Brain microvascular endothelial cell (primary cell): ENCODE measurements at regions not wholly inside any gene's neighbourhood (a gene's known extent, or its start where the extent isn't known, plus 50 kb on each side); places are given as distances from the start of the nearest gene placed in this dataset.

ENCODE experiments used
- DNase-seq: peaks from one replicate; pipeline ENCODE4 v3.0.0-alpha.2; 2020
- H3K27ac ChIP-seq: fragments of 250-450 bp; sonication (Bioruptor Pico); 2 replicates; pipeline ENCODE4 v1.5.1; 2020; ENCODE audit warnings: mild to moderate bottlenecking, moderate library complexity
- H3K27me3 ChIP-seq: fragments of 250-450 bp; sonication (Bioruptor Pico); replicated peaks from 2 replicates; pipeline ENCODE4 v1.5.1; 2020; ENCODE audit warnings: mild to moderate bottlenecking
- H3K36me3 ChIP-seq: fragments of 250-450 bp; sonication (Bioruptor Pico); replicated peaks from 2 replicates; pipeline ENCODE4 v1.5.1; 2020; ENCODE audit warnings: mild to moderate bottlenecking
- H3K4me3 ChIP-seq: 2 replicates; pipeline ENCODE4 v1.5.1; 2011; ENCODE audit warnings: low read depth, mild to moderate bottlenecking, control low read depth, low read length, moderate library complexity
- CTCF ChIP-seq: IDR thresholded peaks from 2 replicates; pipeline ENCODE4 v1.5.1; 2011; ENCODE audit warnings: low read depth, mild to moderate bottlenecking, moderate library complexity, low read length, control low read depth, inconsistent platforms; ENCODE audit errors: missing control alignments
- in situ Hi-C: cut with HindIII; loops from 2 replicates; pipeline ENCODE4 v1.10.0; 2017; ENCODE audit warnings: low sequenced_read_pairs, low pct_ligation_motif_present

GRCh38 chr14:62118461-62118860, 356.2 kb downstream of the SNAPC1 start:
- in situ Hi-C loops, result loop anchor here (25.0 kb wide), 1 partner anchor 206 kb away; no protein-coding TSS in a partner anchor
- DNase-seq, result no peak
- Histone ChIP-seq H3K27ac (no peak overlapping the region), H3K4me3 (no peak overlapping the region), H3K27me3 (peaks cover 6% of the 10 kb centered on the region), H3K36me3 (no peaks in the 10 kb centered on the region)
- no peak for TF ChIP-seq CTCF

- in situ Hi-C loops, result loop anchor here (25.0 kb wide), 1 partner anchor 207 kb away; no protein-coding TSS in a partner anchor
- Histone ChIP-seq H3K27ac (no peak overlapping the region), H3K4me3 (no peak overlapping the region), H3K27me3 (peaks cover 6% of the 10 kb centered on the region), H3K36me3 (no peaks in the 10 kb centered on the region)
- DNase-seq, result no peak
- TF ChIP-seq CTCF, result no peak
These were observed 356.7 kb downstream of the SNAPC1 start for GRCh38 chr14:62118871-62119270.

- no peak for TF ChIP-seq CTCF
- Histone ChIP-seq H3K27ac (no peak overlapping the region), H3K27me3 (no peaks in the 10 kb centered on the region), H3K4me3 (no peak overlapping the region), H3K36me3 (no peaks in the 10 kb centered on the region)
- no peak for DNase-seq
- in situ Hi-C loops, result loop anchor here (25.0 kb wide), 1 partner anchor 212 kb away; no protein-coding TSS in a partner anchor
These were observed 361.7 kb downstream of the SNAPC1 start for GRCh38 chr14:62123961-62124360.

- H3K27me3 ChIP-seq, result no peaks in the 10 kb centered on the region
- no peak overlapping the region for H3K4me3 ChIP-seq
- DNase-seq, result no peak
- in situ Hi-C loops, result no loop called here
- no peak overlapping the region for H3K27ac ChIP-seq
- no peaks in the 10 kb centered on the region for H3K36me3 ChIP-seq
- TF ChIP-seq CTCF, result no peak
These were observed 363.6 kb downstream of the SNAPC1 start for GRCh38 chr14:62125793-62126192.

- TF ChIP-seq CTCF, result peak; percentile 61
- Histone ChIP-seq H3K27me3 (peaks cover 4% of the 10 kb centered on the region), H3K4me3 (no peak overlapping the region), H3K36me3 (no peaks in the 10 kb centered on the region), H3K27ac (no peak overlapping the region)
- in situ Hi-C loops, result no loop called here
- DNase-seq, result peak; percentile 50
These were observed 364.8 kb downstream of the SNAPC1 start for GRCh38 chr14:62126879-62127478.

- in situ Hi-C loops, result no loop called here
- H3K4me3 ChIP-seq, result no peak overlapping the region
These were observed 368.2 kb downstream of the SNAPC1 start for GRCh38 chr14:62130441-62130840.

More at GRCh38 chr14:62130441-62130840, 368.2 kb downstream of the SNAPC1 start:
- no peak for DNase-seq
- H3K27me3 ChIP-seq, result peaks cover 11% of the 10 kb centered on the region
- H3K27ac ChIP-seq, result no peak overlapping the region
- TF ChIP-seq CTCF, result no peak
- no peaks in the 10 kb centered on the region for H3K36me3 ChIP-seq
